ENCODE measurements at regions not wholly inside any gene's neighbourhood (a gene's known extent, or its start where the extent isn't known, plus 50 kb on each side); places are given as distances from the start of the nearest gene placed in this dataset.

DNA sequence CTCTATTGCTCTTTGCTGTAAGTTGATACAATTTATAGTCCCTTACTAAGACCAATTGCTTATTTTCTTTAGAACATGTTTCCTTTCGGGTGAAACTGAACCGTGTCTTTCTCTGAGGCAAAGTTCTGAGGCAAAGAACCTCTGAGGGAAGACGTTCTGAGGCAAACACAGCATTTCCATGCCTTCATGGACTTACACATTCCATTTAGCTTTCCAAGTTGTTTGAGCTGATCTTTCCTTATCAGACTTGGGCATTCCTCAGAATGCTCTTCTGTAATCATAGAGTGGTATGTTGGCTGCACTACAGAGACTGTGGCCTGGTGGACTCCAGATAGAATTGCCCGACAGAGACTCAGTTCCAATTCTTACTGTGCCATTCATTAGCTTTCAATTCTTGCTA lies 579.1 kb downstream of the KCTD12 start:
- no peak for FAIRE-seq
- peak overlapping the region; percentile 76; the same call in 1 of the 2 replicates for H2AFZ ChIP-seq (ENCODE audit: low read length)
- no peaks in the 10 kb centered on the region for H3K27me3 ChIP-seq (replicated peaks in 1 of 4; ENCODE audit: control insufficient read depth in 3 of 4, extremely low read depth in 1 of 4, insufficient read depth in 3 of 4, low read length in 3 of 4)
- H3K4me2 ChIP-seq (ENCODE audit: insufficient read depth in 1 of 2, low read depth in 2 of 2, low read length in 2 of 2): no peak overlapping the region
- H3K36me3 ChIP-seq (ENCODE audit: control insufficient read depth in 2 of 4, insufficient read depth in 4 of 4, low read length in 3 of 4): no peaks in the 10 kb centered on the region
- DNase-seq (ENCODE audit: low read depth in 1 of 2, low spot score in 2 of 2): no peak
- no peaks in the 10 kb centered on the region for H3K79me1 ChIP-seq (ENCODE audit: low read depth, low read length)
- H2BK12ac ChIP-seq (ENCODE audit: low read depth, low read length): no peak overlapping the region
- H3K9ac ChIP-seq (replicated peaks in 1 of 4; ENCODE audit: extremely low read depth in 1 of 4, low read depth in 3 of 4, low read length in 3 of 4): no peak overlapping the region
- H3K9me3 ChIP-seq (ENCODE audit: insufficient read depth in 2 of 2, low read depth in 1 of 2, low read length in 1 of 2): no peaks in the 10 kb centered on the region
- no peak overlapping the region for H3K27ac ChIP-seq (ENCODE audit: low read depth, low read length)
- no peak overlapping the region for H4K91ac ChIP-seq (replicated peaks; ENCODE audit: insufficient read length, low read length)
- H3K56ac ChIP-seq (replicated peaks; ENCODE audit: insufficient read length, low read depth, low read length): no peak overlapping the region
- H3K4me3 ChIP-seq (ENCODE audit: extremely low read depth in 1 of 4, insufficient read depth in 2 of 4, low read depth in 3 of 4, low read length in 4 of 4): no peak overlapping the region
- no peaks in the 10 kb centered on the region for H3K23me2 ChIP-seq (ENCODE audit: low read depth, low read length)
- H3K18ac ChIP-seq (ENCODE audit: extremely low read depth, low read length): no peak overlapping the region
- no peak overlapping the region for H2AK5ac ChIP-seq (ENCODE audit: low read depth, low read length)
- no peak overlapping the region for H3K23ac ChIP-seq (ENCODE audit: insufficient read length)
- no peaks in the 10 kb centered on the region for H3K4me1 ChIP-seq (replicated peaks in 1 of 4; ENCODE audit: control insufficient read depth in 3 of 4, insufficient read depth in 4 of 4, low read length in 3 of 4)
- WGBS, 2 experiments (ENCODE audit: extremely low coverage in 1 of 2, insufficient coverage in 1 of 2, insufficient read length in 1 of 2, insufficient replicate concordance in 2 of 2, low coverage in 1 of 2, low lambda C conversion rate in 2 of 2, missing lambda C conversion rate in 1 of 2): 95% methylated on average over 4 of the region's 4 CpGs; no CpG with 5 or more reads in 1 of the 2 experiments
- no peak overlapping the region for H3K14ac ChIP-seq (ENCODE audit: insufficient read length)
- POLR2A ChIA-PET (ENCODE audit: partially characterized antibody): no interaction called here
- no peak overlapping the region for H2BK15ac ChIP-seq (ENCODE audit: low read length)
- CTCF ChIA-PET (ENCODE audit: partially characterized antibody): interaction anchor here (1.1 kb wide), 1 partner anchor 611 kb away, joined by 3 read pairs; no protein-coding TSS in a partner anchor
- H2BK120ac ChIP-seq (replicated peaks; ENCODE audit: low read depth, low read length): no peak overlapping the region
- H3K4ac ChIP-seq (replicated peaks; ENCODE audit: insufficient read length, low read depth, low read length): no peak overlapping the region
- H4K5ac ChIP-seq (ENCODE audit: insufficient read length, low read depth, low read length): no peak overlapping the region
- no peaks in the 10 kb centered on the region for H3K79me2 ChIP-seq (ENCODE audit: control insufficient read depth in 1 of 2, insufficient read depth in 2 of 2, low read length in 2 of 2)
- no peaks in the 10 kb centered on the region for H4K20me1 ChIP-seq (replicated peaks in 1 of 2; ENCODE audit: control insufficient read depth in 1 of 2, insufficient read depth in 2 of 2, low read length in 2 of 2)
- H4K8ac ChIP-seq (ENCODE audit: extremely low read depth, insufficient read depth, low read length): no peak overlapping the region
- no peak overlapping the region for H2BK20ac ChIP-seq (ENCODE audit: low read length)
- no peak overlapping the region for H2BK5ac ChIP-seq (ENCODE audit: low read depth, low read length)
- TF ChIP-seq CBX8 (IDR thresholded peaks at IDR 0.05; ENCODE audit: borderline replicate concordance, low read depth, low read length) (no peak), TAF7 (optimal IDR thresholded peaks at IDR 0.05; ENCODE audit: borderline replicate concordance, low read depth, low read length) (no peak), BRCA1 (IDR thresholded peaks at IDR 0.05; ENCODE audit: low read depth, low read length) (no peak), YY1 (IDR thresholded peaks at IDR 0.05; ENCODE audit: low read depth, low read length) (no peak), JUN (IDR thresholded peaks at IDR 0.05; ENCODE audit: low read depth, low read length) (no peak), RNF2 (IDR thresholded peaks at IDR 0.05; ENCODE audit: borderline replicate concordance, low read depth, low read length, missing control alignments, poor library complexity, severe bottlenecking) (no peak), POU5F1 (IDR thresholded peaks at IDR 0.05; ENCODE audit: low read depth, low read length) (no peak), SIX5 (IDR thresholded peaks at IDR 0.05; ENCODE audit: low read depth, low read length) (no peak), CEBPB (IDR thresholded peaks at IDR 0.05; ENCODE audit: low read depth, low read length) (no peak)
- TF ChIP-seq, protein P1, sequence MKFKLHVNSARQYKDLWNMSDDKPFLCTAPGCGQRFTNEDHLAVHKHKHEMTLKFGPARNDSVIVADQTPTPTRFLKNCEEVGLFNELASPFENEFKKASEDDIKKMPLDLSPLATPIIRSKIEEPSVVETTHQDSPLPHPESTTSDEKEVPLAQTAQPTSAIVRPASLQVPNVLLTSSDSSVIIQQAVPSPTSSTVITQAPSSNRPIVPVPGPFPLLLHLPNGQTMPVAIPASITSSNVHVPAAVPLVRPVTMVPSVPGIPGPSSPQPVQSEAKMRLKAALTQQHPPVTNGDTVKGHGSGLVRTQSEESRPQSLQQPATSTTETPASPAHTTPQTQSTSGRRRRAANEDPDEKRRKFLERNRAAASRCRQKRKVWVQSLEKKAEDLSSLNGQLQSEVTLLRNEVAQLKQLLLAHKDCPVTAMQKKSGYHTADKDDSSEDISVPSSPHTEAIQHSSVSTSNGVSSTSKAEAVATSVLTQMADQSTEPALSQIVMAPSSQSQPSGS (IDR thresholded peaks at IDR 0.05; ENCODE audit: low read length): no peak
- TF ChIP-seq, protein P2, sequence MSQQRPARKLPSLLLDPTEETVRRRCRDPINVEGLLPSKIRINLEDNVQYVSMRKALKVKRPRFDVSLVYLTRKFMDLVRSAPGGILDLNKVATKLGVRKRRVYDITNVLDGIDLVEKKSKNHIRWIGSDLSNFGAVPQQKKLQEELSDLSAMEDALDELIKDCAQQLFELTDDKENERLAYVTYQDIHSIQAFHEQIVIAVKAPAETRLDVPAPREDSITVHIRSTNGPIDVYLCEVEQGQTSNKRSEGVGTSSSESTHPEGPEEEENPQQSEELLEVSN (IDR thresholded peaks at IDR 0.05): no peak

Data from H1 (cell line).